Thyroid gland (tissue), 4 donors: ENCODE measurements at regions not wholly inside any gene's neighbourhood (a gene's known extent, or its start where the extent isn't known, plus 50 kb on each side); places are given as distances from the start of the nearest gene placed in this dataset.

Experiments
- DNase-seq, 2 donors: peaks; one replicate each; pipeline ENCODE4 v3.0.0-alpha.2; 2019
- H3K27ac ChIP-seq, 3 donors: fragments of 200-600 bp; sonication (generic); 1 replicate in 2 of 3; 2 replicates in 1 of 3; pipeline ENCODE4 v1.5.1; 2016 to 2019; ENCODE audit warnings: mild to moderate bottlenecking in 1 of 3, moderate library complexity in 1 of 3
- H3K27me3 ChIP-seq: fragments of 200-600 bp; sonication (generic); one replicate; pipeline ENCODE4 v1.5.1; 2019
- H3K36me3 ChIP-seq, 2 donors: fragments of 200-600 bp; sonication (generic); one replicate each; pipeline ENCODE4 v1.5.1; 2016 to 2019
- H3K4me1 ChIP-seq, 2 donors: fragments of 200-600 bp; sonication (generic); one replicate each; pipeline ENCODE4 v1.5.1; 2017 to 2019
- H3K4me3 ChIP-seq, 3 donors: fragments of 200-600 bp; sonication (generic); replicated peaks in 1 of 3; 1 replicate in 2 of 3; 2 replicates in 1 of 3; pipeline ENCODE4 v1.5.1; 2016; ENCODE audit warnings: mild to moderate bottlenecking in 1 of 3
- H3K9me3 ChIP-seq: fragments of 200-600 bp; sonication (generic); one replicate; pipeline ENCODE4 v1.5.1; 2017
- POLR2A ChIP-seq, 2 donors: fragments of 450-650 bp; IDR thresholded peaks; one replicate each; pipeline ENCODE4 v1.6.1; 2017; ENCODE audit warnings: antibody characterized with exemption in 2 of 2, mild to moderate bottlenecking in 2 of 2, moderate library complexity in 1 of 2
- WGBS, 2 donors: methylation state at CpG; one replicate each; pipeline ENCODE4 v1.1.5; 2017; 5-methylcytosine and 5-hydroxymethylcytosine counted together
- intact Hi-C: fragments of 100-400 bp; cut with DNase I; formaldehyde crosslinking; loops from one replicate; pipeline ENCODE4 v1.15.1; 2023
- TF ChIP-seq, protein P1 (sequence below), 6 experiments: fragments of 200-600 bp in 3 of 6; fragments of 450-650 bp in 3 of 6; sonication (generic) in 3 of 6; IDR thresholded peaks; one replicate each; pipeline ENCODE4 v1.5.1; 2016 to 2019; ENCODE audit warnings: antibody characterized with exemption in 6 of 6, mild to moderate bottlenecking in 2 of 6, inconsistent platforms in 1 of 6, moderate library complexity in 1 of 6

DNA sequence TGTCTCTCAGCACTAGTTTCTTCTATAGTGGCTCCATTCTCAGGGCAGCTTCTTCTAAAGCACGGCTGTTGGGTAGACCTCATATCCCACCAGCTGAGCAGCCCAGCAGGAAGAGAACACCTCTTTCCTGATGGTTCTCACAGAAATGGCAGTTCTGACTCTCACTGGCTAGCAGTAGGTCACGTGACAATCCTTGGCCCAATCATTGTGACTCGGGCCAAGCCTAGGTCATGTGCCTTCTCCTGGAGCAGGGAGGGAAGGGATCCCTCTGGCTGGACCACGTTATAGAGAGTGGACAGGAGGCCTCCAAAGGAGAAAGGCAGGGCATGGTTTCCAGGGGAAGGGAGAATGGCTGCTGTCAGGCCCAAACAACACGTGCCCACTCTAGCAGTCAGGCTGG lies 149.1 kb downstream of the AACS start:
- intact Hi-C loops: no loop called here
- no peaks in the 10 kb centered on the region for H3K9me3 ChIP-seq
- H3K27ac ChIP-seq: no peak overlapping the region
- DNase-seq: no peak
- TF ChIP-seq POLR2A (IDR thresholded peaks at IDR 0.05): no peak
- TF ChIP-seq, protein P1, sequence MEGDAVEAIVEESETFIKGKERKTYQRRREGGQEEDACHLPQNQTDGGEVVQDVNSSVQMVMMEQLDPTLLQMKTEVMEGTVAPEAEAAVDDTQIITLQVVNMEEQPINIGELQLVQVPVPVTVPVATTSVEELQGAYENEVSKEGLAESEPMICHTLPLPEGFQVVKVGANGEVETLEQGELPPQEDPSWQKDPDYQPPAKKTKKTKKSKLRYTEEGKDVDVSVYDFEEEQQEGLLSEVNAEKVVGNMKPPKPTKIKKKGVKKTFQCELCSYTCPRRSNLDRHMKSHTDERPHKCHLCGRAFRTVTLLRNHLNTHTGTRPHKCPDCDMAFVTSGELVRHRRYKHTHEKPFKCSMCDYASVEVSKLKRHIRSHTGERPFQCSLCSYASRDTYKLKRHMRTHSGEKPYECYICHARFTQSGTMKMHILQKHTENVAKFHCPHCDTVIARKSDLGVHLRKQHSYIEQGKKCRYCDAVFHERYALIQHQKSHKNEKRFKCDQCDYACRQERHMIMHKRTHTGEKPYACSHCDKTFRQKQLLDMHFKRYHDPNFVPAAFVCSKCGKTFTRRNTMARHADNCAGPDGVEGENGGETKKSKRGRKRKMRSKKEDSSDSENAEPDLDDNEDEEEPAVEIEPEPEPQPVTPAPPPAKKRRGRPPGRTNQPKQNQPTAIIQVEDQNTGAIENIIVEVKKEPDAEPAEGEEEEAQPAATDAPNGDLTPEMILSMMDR (IDR thresholded peaks at IDR 0.05): no peak
- no peak overlapping the region for H3K4me3 ChIP-seq
- no peaks in the 10 kb centered on the region for H3K27me3 ChIP-seq
- H3K4me1 ChIP-seq: no peaks in the 10 kb centered on the region
- WGBS, 2 donors: 67 to 91% methylated on average over 5 of the region's 5 CpGs
- no peaks in the 10 kb centered on the region for H3K36me3 ChIP-seq

DNA sequence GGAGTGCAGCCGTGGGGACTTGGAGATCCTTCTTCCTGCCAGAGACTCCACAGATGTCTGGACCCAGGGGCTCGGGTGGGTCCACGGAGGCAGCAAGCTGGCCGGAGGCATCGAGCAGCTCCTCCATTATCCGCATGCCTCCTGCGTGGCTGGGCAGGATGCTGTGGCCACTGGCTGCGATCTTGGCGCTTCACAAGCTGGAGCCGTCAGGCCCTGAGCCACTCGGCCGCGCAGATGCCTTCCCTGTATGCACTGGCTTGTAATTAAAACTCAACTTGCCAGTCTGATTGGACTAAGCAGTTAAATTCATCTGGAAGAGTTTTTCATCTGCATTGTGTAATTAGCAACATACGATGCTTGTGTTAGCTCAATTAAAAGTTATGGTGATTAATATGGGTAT lies 151.5 kb downstream of the AACS start:
- WGBS, 2 donors: 78 to 86% methylated on average over 8 to 14 of the region's 14 CpGs

DNA sequence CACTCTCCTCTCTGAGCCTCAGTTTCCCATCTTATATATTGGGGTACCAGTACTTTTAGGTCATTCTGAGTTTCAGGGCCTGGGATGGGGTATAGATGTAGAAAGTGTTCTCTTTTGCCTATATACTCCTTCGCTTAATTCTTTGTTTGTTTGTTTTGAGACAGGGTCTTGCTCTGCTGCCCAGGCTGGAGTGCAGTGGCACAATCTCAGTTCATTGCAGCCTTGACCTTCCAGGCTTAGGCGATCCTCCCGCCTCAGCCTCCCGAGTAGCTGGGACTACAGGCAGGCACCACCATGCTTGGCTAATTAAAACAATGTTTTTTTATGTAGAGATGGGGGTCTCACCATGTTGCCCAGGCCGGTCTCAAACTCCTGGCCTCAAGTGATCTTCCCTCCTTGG lies 152.1 kb downstream of the AACS start:
- no peak for DNase-seq
- H3K4me3 ChIP-seq: no peak overlapping the region
- intact Hi-C loops: no loop called here
- 74 to 78% methylated on average over 5 of the region's 5 CpGs for WGBS, 2 donors
- no peaks in the 10 kb centered on the region for H3K27me3 ChIP-seq
- H3K27ac ChIP-seq: no peak overlapping the region
- TF ChIP-seq POLR2A (IDR thresholded peaks at IDR 0.05): no peak
- TF ChIP-seq, protein P1 (IDR thresholded peaks at IDR 0.05): no peak
- no peaks in the 10 kb centered on the region for H3K4me1 ChIP-seq
- no peaks in the 10 kb centered on the region for H3K9me3 ChIP-seq
- H3K36me3 ChIP-seq: no peaks in the 10 kb centered on the region

More for the DNA sequence above, 151.5 kb downstream of the AACS start:
- H3K36me3 ChIP-seq: no peaks in the 10 kb centered on the region
- no peak overlapping the region for H3K27ac ChIP-seq
- H3K27me3 ChIP-seq: no peaks in the 10 kb centered on the region
- TF ChIP-seq, protein P1 (IDR thresholded peaks at IDR 0.05): no peak
- H3K4me1 ChIP-seq: no peaks in the 10 kb centered on the region
- intact Hi-C loops: no loop called here
- DNase-seq: no peak
- H3K4me3 ChIP-seq: no peak overlapping the region
- H3K9me3 ChIP-seq: no peaks in the 10 kb centered on the region

DNA sequence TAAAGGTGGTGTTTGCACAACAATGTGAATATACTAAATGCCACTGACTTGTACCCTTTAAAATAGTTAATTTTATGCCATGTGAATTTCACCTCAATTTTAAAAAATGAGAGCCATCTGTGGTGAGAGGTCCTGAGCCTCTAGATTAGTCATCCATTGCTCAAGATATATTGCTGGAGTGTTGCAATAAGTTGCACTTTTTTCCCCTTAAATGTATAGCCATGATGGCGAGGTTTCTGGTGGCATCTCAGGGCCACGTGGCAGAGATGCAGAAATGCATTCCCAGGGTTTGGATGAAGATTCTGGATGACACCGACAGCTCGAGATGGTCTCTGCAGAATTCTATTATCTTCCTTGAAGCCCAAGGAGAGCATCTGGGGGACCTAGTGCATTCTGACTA lies 153.7 kb downstream of the AACS start:
- 80 to 83% methylated on average over 4 of the region's 4 CpGs for WGBS, 2 donors
- no peak overlapping the region for H3K27ac ChIP-seq
- no peaks in the 10 kb centered on the region for H3K36me3 ChIP-seq
- H3K27me3 ChIP-seq: no peaks in the 10 kb centered on the region
- no peak for TF ChIP-seq POLR2A (IDR thresholded peaks at IDR 0.05)
- TF ChIP-seq, protein P1 (IDR thresholded peaks at IDR 0.05): no peak
- intact Hi-C loops: no loop called here
- no peaks in the 10 kb centered on the region for H3K4me1 ChIP-seq
- H3K9me3 ChIP-seq: no peaks in the 10 kb centered on the region
- H3K4me3 ChIP-seq: no peak overlapping the region
- DNase-seq: no peak

DNA sequence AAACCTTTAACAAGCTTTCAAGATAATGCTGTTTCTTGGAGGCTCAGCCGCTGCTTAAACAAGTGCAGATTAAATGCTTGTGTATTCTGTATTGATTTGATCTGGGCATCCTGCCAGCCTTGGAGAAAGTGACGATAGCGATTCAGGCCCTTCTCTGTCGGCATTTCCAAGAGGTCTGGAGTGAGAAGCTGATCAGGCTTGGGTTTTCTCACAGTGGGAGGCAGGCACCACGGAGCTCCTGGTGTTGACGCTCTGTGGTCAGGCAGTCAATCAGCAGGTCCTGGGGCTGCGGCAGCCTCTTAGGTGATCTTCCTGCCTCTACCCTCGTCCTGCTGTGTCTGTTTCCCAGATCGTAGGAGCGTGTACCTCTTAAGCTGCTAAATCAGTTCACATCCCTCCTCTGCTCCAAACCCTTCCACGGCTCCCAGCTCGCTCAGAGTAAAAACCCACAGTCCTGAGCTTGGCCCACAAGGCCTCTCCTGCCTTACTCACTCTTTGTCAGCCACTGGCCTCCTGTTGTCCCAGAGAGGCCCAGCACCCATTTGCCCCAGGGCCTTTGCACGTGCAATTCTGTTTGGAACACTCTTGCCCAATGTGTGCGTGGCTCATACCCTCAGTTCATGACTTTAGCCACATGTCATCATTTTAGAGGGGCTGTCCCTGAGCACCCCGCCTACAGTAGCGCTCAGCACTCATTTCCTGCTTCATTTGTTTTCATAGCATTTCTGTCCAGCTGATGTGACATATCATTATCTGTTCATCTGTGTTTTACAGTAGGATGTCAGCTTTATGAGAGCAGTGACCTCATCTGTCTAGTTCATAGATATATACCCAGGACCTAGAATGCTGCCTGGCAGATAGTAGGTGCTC lies 155.4 kb downstream of the AACS start:
- Histone ChIP-seq H3K4me1 (no peaks in the 10 kb centered on the region), H3K4me3 (no peak overlapping the region), H3K27ac (no peak overlapping the region), H3K9me3 (no peaks in the 10 kb centered on the region), H3K27me3 (no peaks in the 10 kb centered on the region), H3K36me3 (no peaks in the 10 kb centered on the region)
- DNase-seq: peak; percentile 5 to 10
- 61 to 64% methylated on average over 15 to 16 of the region's 16 CpGs for WGBS, 2 donors
- TF ChIP-seq POLR2A (IDR thresholded peaks at IDR 0.05): no peak
- TF ChIP-seq, protein P1 (IDR thresholded peaks at IDR 0.05): no peak
- intact Hi-C loops: no loop called here
